ENCODE measurements at regions not wholly inside any gene's neighbourhood (a gene's known extent, or its start where the extent isn't known, plus 50 kb on each side); places are given as distances from the start of the nearest gene placed in this dataset.
"Not testable (repeated sequence)": the region's sequence is repeated elsewhere in the genome, so short reads cannot be mapped to it uniquely, and the experiment has no call there.

GRCh38 chr1:100627936-100628335 lies 90.0 kb downstream of the GPR88 start:
- no peak for DNase-seq

- no peak for DNase-seq
Measured at GRCh38 chr1:100628631-100629081, 90.7 kb downstream of the GPR88 start.

GRCh38 chr1:100629391-100629790 lies 90.2 kb upstream of the VCAM1 start:
- no peak for DNase-seq

- DNase-seq, result no peak
Measured at GRCh38 chr1:100631015-100631551, 88.5 kb upstream of the VCAM1 start.

- no peak for DNase-seq
Measured at GRCh38 chr1:100642826-100643225, 76.7 kb upstream of the VCAM1 start.

GRCh38 chr1:100643471-100644196 lies 75.9 kb upstream of the VCAM1 start:
- DNase-seq, result no peak

- DNase-seq, result no peak
Measured at GRCh38 chr1:100646001-100646400, 73.5 kb upstream of the VCAM1 start.

- no peak for DNase-seq
Measured at GRCh38 chr1:100649146-100649545, 70.4 kb upstream of the VCAM1 start.

GRCh38 chr1:100657876-100658715 lies 61.4 kb upstream of the VCAM1 start:
- DNase-seq, result no peak

GRCh38 chr1:100658716-100659026 lies 60.9 kb upstream of the VCAM1 start:
- no peak for DNase-seq

GRCh38 chr1:100661176-100661575 lies 58.4 kb upstream of the VCAM1 start:
- DNase-seq, result no peak

- not testable (repeated sequence) for DNase-seq
Measured at GRCh38 chr1:100668494-100668893, 51.0 kb upstream of the VCAM1 start.
